H9 (cell line): ENCODE measurements at regions not wholly inside any gene's neighbourhood (a gene's known extent, or its start where the extent isn't known, plus 50 kb on each side); places are given as distances from the start of the nearest gene placed in this dataset.

ENCODE experiments used
- DNase-seq: peaks from one replicate; pipeline ENCODE4 v3.0.0-alpha.2; 2017
- H2AFZ ChIP-seq: one replicate; pipeline ENCODE4 v1.6.1; 2013; ENCODE audit warnings: mild to moderate bottlenecking, low read length, control low read depth, moderate library complexity
- H2AK5ac ChIP-seq: 2 replicates; pipeline ENCODE4 v1.6.1; 2013; ENCODE audit warnings: low read length, control low read depth, mixed read lengths; ENCODE audit not compliant: insufficient read length
- H2BK120ac ChIP-seq: one replicate; pipeline ENCODE4 v1.6.1; 2013; ENCODE audit warnings: low read depth, mild to moderate bottlenecking, low read length, control low read depth, inconsistent platforms; ENCODE audit not compliant: poor library complexity, severe bottlenecking
- H2BK12ac ChIP-seq: 2 replicates; pipeline ENCODE4 v1.6.1; 2013; ENCODE audit warnings: low read length, control low read depth, mixed read lengths, low read depth; ENCODE audit not compliant: insufficient read length
- H2BK15ac ChIP-seq: 2 replicates; pipeline ENCODE4 v1.6.1; 2013; ENCODE audit warnings: low read depth, low read length, control low read depth
- H2BK20ac ChIP-seq: one replicate; pipeline ENCODE4 v1.6.1; 2013; ENCODE audit warnings: low read depth, mild to moderate bottlenecking, low read length, control low read depth, inconsistent platforms; ENCODE audit not compliant: poor library complexity, severe bottlenecking
- H2BK5ac ChIP-seq: 2 replicates; pipeline ENCODE4 v1.6.1; 2013; ENCODE audit warnings: low read length, control low read depth, mixed read lengths; ENCODE audit not compliant: insufficient read length
- H3K14ac ChIP-seq: 2 replicates; pipeline ENCODE4 v1.6.1; 2013; ENCODE audit warnings: low read length, control low read depth; ENCODE audit not compliant: insufficient read depth
- H3K18ac ChIP-seq: 2 replicates; pipeline ENCODE4 v1.6.1; 2013; ENCODE audit warnings: low read depth, mild to moderate bottlenecking, mixed read lengths, low read length, control low read depth; ENCODE audit not compliant: insufficient read length
- H3K23ac ChIP-seq: 2 replicates; pipeline ENCODE4 v1.6.1; 2013; ENCODE audit warnings: low read length, control low read depth, mixed read lengths, low read depth; ENCODE audit not compliant: insufficient read length
- H3K23me2 ChIP-seq: 2 replicates; pipeline ENCODE4 v1.6.1; 2013; ENCODE audit warnings: low read depth, mild to moderate bottlenecking, mixed read lengths, low read length, control low read depth; ENCODE audit not compliant: insufficient read length, poor library complexity, severe bottlenecking
- H3K27ac ChIP-seq: 2 replicates; pipeline ENCODE4 v1.5.1; 2013; ENCODE audit warnings: low read length, control low read depth, mixed read lengths, low read depth; ENCODE audit not compliant: insufficient read length
- H3K27me3 ChIP-seq: 2 replicates; pipeline ENCODE4 v1.6.1; 2013; ENCODE audit warnings: low read length, control low read depth, inconsistent platforms; ENCODE audit not compliant: insufficient read depth
- H3K4ac ChIP-seq: 2 replicates; pipeline ENCODE4 v1.6.1; 2013; ENCODE audit warnings: low read depth, mild to moderate bottlenecking, control low read depth, inconsistent platforms, low read length, moderate library complexity
- H3K4me1 ChIP-seq: 2 replicates; pipeline ENCODE4 v1.6.1; 2013; ENCODE audit warnings: low read length, control low read depth, inconsistent platforms; ENCODE audit not compliant: insufficient read depth
- H3K4me2 ChIP-seq: 2 replicates; pipeline ENCODE4 v1.6.1; 2013; ENCODE audit warnings: low read length, control low read depth, mixed read lengths; ENCODE audit not compliant: insufficient read length, insufficient read depth
- H3K56ac ChIP-seq: 2 replicates; pipeline ENCODE4 v1.6.1; 2013; ENCODE audit warnings: low read depth, mild to moderate bottlenecking, mixed read lengths, low read length, control low read depth; ENCODE audit not compliant: insufficient read length
- H3K79me1 ChIP-seq: 2 replicates; pipeline ENCODE4 v1.6.1; 2013; ENCODE audit warnings: low read depth, mild to moderate bottlenecking, moderate library complexity, low read length, control low read depth, inconsistent platforms; ENCODE audit not compliant: insufficient read depth, poor library complexity, severe bottlenecking
- H3K79me2 ChIP-seq: 2 replicates; pipeline ENCODE4 v1.6.1; 2013; ENCODE audit warnings: low read length, control low read depth, inconsistent platforms; ENCODE audit not compliant: insufficient read depth
- H3K9ac ChIP-seq: 2 replicates; pipeline ENCODE4 v1.6.1; 2013; ENCODE audit warnings: low read length, control low read depth, mixed read lengths; ENCODE audit not compliant: insufficient read length; ENCODE audit errors: extremely low read depth
- H3K9me3 ChIP-seq: one replicate; pipeline ENCODE4 v1.6.1; 2013; ENCODE audit warnings: low read depth, low read length, inconsistent platforms; ENCODE audit not compliant: control insufficient read depth
- H3T11ph ChIP-seq: one replicate; pipeline ENCODE4 v1.6.1; 2013; ENCODE audit warnings: mild to moderate bottlenecking, low read length, control low read depth, inconsistent platforms
- H4K20me1 ChIP-seq: one replicate; pipeline ENCODE4 v1.6.1; 2013; ENCODE audit not compliant: control insufficient read depth, insufficient read length, insufficient read depth
- H4K5ac ChIP-seq: 2 replicates; pipeline ENCODE4 v1.6.1; 2013; ENCODE audit warnings: low read depth, mild to moderate bottlenecking, mixed read lengths, low read length, control low read depth; ENCODE audit not compliant: insufficient read length
- H4K8ac ChIP-seq: replicated peaks from 2 replicates; pipeline ENCODE4 v1.6.1; 2013; ENCODE audit warnings: low read length, control low read depth, mixed read lengths, low read depth; ENCODE audit not compliant: insufficient read length
- H4K91ac ChIP-seq: 2 replicates; pipeline ENCODE4 v1.6.1; 2013; ENCODE audit warnings: low read depth, mild to moderate bottlenecking, moderate library complexity, mixed read lengths, low read length, control low read depth; ENCODE audit not compliant: insufficient read length
- H3K27ac Mint-ChIP-seq, 3 experiments: 2 replicates in 2 of 3; 3 replicates in 1 of 3; pipeline ENCODE4 v1.8.0; 2020 to 2021; ENCODE audit warnings: mixed read lengths in 3 of 3, mild to moderate bottlenecking in 1 of 3, moderate library complexity in 1 of 3
- H3K27me3 Mint-ChIP-seq: 2 replicates; pipeline ENCODE4 v1.8.0; 2021; ENCODE audit warnings: low read depth, mild to moderate bottlenecking, moderate library complexity, mixed read lengths
- H3K36me3 Mint-ChIP-seq, 3 experiments: 2 replicates in 2 of 3; 3 replicates in 1 of 3; pipeline ENCODE4 v1.8.0; 2020 to 2021; ENCODE audit warnings: low read depth in 3 of 3, mixed read lengths in 3 of 3; ENCODE audit not compliant: insufficient read depth in 1 of 3
- H3K4me1 Mint-ChIP-seq, 2 experiments: 2 replicates each; pipeline ENCODE4 v1.8.0; 2020; ENCODE audit warnings: mixed read lengths in 2 of 2
- H3K4me3 Mint-ChIP-seq, 2 experiments: 2 replicates in 1 of 2; 3 replicates in 1 of 2; pipeline ENCODE4 v1.8.0; 2020 to 2021; ENCODE audit warnings: mild to moderate bottlenecking in 2 of 2, mixed read lengths in 2 of 2, moderate library complexity in 1 of 2
- H3K9me3 Mint-ChIP-seq, 2 experiments: 2 replicates in 1 of 2; 3 replicates in 1 of 2; pipeline ENCODE4 v1.8.0; 2020; ENCODE audit warnings: mild to moderate bottlenecking in 2 of 2, mixed read lengths in 2 of 2, moderate library complexity in 1 of 2
- WGBS: extraction: QIAGEN DNeasy Blood & Tissue Kit; methylation state at CpG from one replicate; pipeline ENCODE4 v1.1.7; 2013; ENCODE audit warnings: missing lambda C conversion rate, low lambda C conversion rate, mixed read lengths; ENCODE audit not compliant: insufficient read length; ENCODE audit errors: extremely low coverage; 5-methylcytosine and 5-hydroxymethylcytosine counted together
- TF ChIP-seq, protein P1 (sequence below): fragments of 200-600 bp; sonication (generic); conservative IDR thresholded peaks from 3 replicates; pipeline ENCODE4 v1.8.0; 2021; ENCODE audit warnings: antibody characterized with exemption, mild to moderate bottlenecking

- no peaks in the 10 kb centered on the region for H3K79me1 ChIP-seq
- no peaks in the 10 kb centered on the region for H3K27me3 ChIP-seq
- H3K9ac ChIP-seq = no peak overlapping the region
- H3K79me2 ChIP-seq = no peaks in the 10 kb centered on the region
- no peak overlapping the region for H3K27ac ChIP-seq
- H2BK12ac ChIP-seq = no peak overlapping the region
- H3K9me3 Mint-ChIP-seq = peaks cover 22 to 25% of the 10 kb centered on the region in 2 experiments
- no peak overlapping the region for H2BK120ac ChIP-seq
- no peaks in the 10 kb centered on the region; the same call in 1 of the 2 replicates for H3K4me1 ChIP-seq
- H3K27me3 Mint-ChIP-seq = peaks cover 2% of the 10 kb centered on the region
- no peak overlapping the region for H3K27ac Mint-ChIP-seq
- H3K23me2 ChIP-seq = no peaks in the 10 kb centered on the region
- no peak overlapping the region for H4K91ac ChIP-seq
- H3K4me1 Mint-ChIP-seq = no peaks in the 10 kb centered on the region
- no peak overlapping the region for H3K4me2 ChIP-seq
- no peak overlapping the region for H2AK5ac ChIP-seq
- no CpG with 5 or more reads among the region's 1 CpG for WGBS
- H3K23ac ChIP-seq = no peak overlapping the region
- no peak for DNase-seq
- no peak overlapping the region for H3K18ac ChIP-seq
- no peak overlapping the region for H3K14ac ChIP-seq
- no peak overlapping the region for H3T11ph ChIP-seq
- H3K56ac ChIP-seq = no peak overlapping the region
- no peak overlapping the region for H2AFZ ChIP-seq
- H3K9me3 ChIP-seq = peaks cover 7% of the 10 kb centered on the region
- no peak overlapping the region for H3K4me3 Mint-ChIP-seq
- no peak overlapping the region for H2BK5ac ChIP-seq
- no peak overlapping the region for H2BK15ac ChIP-seq
- H3K4ac ChIP-seq = no peak overlapping the region
- no peak overlapping the region for H4K5ac ChIP-seq
- H4K20me1 ChIP-seq = no peaks in the 10 kb centered on the region
- H3K36me3 Mint-ChIP-seq = peaks cover 0 to 10% (median 4%) of the 10 kb centered on the region in 3 experiments
- H2BK20ac ChIP-seq = no peak overlapping the region
- H4K8ac ChIP-seq = no peak overlapping the region
- TF ChIP-seq, protein P1, sequence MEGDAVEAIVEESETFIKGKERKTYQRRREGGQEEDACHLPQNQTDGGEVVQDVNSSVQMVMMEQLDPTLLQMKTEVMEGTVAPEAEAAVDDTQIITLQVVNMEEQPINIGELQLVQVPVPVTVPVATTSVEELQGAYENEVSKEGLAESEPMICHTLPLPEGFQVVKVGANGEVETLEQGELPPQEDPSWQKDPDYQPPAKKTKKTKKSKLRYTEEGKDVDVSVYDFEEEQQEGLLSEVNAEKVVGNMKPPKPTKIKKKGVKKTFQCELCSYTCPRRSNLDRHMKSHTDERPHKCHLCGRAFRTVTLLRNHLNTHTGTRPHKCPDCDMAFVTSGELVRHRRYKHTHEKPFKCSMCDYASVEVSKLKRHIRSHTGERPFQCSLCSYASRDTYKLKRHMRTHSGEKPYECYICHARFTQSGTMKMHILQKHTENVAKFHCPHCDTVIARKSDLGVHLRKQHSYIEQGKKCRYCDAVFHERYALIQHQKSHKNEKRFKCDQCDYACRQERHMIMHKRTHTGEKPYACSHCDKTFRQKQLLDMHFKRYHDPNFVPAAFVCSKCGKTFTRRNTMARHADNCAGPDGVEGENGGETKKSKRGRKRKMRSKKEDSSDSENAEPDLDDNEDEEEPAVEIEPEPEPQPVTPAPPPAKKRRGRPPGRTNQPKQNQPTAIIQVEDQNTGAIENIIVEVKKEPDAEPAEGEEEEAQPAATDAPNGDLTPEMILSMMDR = no peak
Measured at GRCh38 chr18:75984853-75985252, 510.2 kb downstream of the ZNF516 start.
